Mucosa of gallbladder (tissue), 1 donor: ENCODE measurements at regions not wholly inside any gene's neighbourhood (a gene's known extent, or its start where the extent isn't known, plus 50 kb on each side); places are given as distances from the start of the nearest gene placed in this dataset.
"Not testable (repeated sequence)": the region's sequence is repeated elsewhere in the genome, so short reads cannot be mapped to it uniquely, and the experiment has no call there.

ENCODE experiments used
- DNase-seq: peaks from one replicate; pipeline ENCODE4 v3.0.0-alpha.2; 2020; ENCODE audit warnings: low spot score
- donor health status: DM: no; HTN: no; CAD: no.

GRCh38 chr4:27720010-27720766, 859.5 kb downstream of the STIM2 start:
- DNase-seq, result no peak

DNA sequence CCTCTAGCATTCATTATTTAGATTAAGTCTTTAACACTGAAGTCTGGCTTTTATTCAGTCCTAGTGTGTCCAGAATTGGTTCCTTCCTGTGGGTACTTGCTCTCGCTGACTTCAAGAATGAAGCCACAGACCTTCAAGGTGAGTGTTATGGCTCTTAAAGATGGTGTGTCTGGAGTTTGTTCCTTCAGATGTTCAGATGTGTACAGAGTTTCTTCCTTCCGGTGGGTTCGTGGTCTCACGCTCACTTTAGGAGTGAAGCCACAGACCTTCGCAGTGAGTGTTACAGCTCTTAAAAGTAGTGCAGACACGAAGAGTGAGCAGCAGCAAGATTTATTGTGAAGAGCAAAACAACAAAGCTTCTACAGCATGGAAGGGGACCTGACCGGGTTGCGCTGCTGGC, 860.6 kb downstream of the STIM2 start:
- DNase-seq, result no peak

- no peak for DNase-seq
Observed at GRCh38 chr4:27728892-27729291, 868.3 kb downstream of the STIM2 start.

DNA sequence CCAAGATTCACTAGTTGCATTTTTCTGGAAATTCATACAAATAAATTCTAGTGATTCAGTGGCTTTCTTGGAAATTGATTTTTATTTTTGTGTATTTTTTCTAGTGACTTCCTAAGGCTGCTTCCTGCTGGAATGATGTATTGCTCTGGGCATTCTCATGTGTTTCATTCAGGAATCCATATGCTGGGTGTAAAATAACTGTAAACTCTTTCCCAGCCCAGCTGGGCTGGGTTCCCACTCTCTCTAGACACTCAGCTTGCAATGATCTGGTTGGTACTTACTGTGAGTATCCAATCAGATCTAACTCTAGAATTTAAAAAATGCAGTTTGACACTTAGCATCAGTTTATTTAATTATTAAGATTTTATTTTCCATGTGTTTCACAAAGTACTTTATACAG, 882.2 kb downstream of the STIM2 start:
- no peak for DNase-seq

DNA sequence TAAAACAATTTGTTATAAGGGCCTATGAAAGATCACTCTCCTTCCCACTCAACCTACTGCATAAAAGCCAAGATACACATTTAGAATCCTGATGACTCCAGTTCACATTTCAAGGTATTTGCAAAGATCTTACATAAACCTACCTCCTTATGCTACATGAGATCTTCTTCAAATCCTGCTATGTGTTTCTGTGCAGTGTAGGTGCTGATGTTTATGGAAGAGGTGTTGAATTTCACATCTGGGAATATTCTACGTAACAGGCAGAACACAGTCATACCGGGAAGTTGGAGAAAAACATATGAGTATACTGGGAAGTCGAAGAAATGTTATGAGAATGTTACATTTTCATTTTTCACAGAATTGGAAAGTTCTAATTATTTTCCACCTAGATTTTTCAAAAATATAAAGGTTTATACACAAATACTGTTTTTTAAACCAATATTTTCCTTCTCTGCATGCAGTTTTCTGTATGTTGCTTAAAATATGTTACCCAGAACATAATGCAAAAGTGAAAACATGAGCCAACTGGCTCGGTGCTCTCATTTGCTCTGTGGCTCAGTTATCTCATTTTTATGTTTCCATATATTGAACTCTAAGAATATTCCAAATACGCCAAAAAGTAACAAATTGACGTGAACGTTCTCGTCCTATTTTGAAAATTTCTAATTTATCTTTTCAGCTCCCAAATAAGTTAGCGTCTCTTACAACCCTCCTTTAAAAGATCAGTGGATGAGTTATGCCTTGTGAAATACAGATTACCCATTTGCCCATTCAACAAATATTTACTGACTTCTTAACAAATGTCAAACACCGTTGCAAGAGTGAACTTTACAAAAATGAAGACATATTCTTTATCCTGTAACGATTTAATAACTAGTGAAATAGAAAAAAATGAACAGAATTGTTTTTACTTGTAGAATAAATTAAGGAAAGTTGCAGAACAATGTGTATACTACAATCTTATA, 899.3 kb downstream of the STIM2 start:
- DNase-seq, result no peak

GRCh38 chr4:27763830-27764525, 903.3 kb downstream of the STIM2 start:
- DNase-seq, result no peak

GRCh38 chr4:27764526-27764837, 903.8 kb downstream of the STIM2 start:
- no peak for DNase-seq

DNA sequence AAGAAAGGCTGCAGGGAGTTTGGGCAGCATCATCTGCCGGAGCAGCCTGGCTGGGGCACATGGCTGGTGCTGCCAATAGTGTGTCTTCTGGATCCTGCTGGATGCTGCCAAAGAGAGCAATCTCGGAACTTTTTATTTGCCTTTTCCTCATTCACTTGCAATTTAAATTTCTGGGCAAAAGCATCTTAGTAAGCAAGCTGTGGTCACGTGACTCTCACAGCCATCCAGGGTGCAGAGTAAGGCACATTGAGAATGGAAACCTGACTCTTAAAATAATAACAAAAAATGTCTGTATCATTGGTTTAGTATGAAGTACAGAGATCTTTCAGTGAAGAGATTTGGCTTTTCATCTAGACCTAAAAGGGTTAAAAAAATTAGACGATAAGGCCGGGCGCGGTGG, 910.3 kb downstream of the STIM2 start:
- no peak for DNase-seq

DNA sequence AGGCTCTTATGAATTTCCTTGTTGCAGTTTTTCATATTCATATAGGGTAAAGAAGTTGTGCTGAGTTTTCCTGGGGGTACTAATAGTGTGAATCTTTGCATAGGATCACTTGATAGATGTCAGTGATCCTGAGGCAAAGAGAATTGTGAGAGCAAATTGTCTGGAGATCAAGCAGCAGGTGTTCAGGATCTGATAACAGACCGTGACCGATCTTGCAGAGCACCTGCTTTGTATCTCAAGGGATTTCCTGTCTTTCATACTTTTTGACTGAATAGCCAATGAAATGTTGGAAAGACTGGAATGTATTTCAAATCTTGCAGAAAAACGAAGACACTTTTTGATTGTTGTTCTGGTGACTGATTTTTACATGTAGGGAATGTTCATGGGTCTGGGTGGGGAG, 914.5 kb downstream of the STIM2 start:
- DNase-seq, result no peak

- DNase-seq, result no peak
Observed at GRCh38 chr4:27779827-27780226, 919.2 kb downstream of the STIM2 start.

GRCh38 chr4:27787195-27787594, 926.6 kb downstream of the STIM2 start:
- DNase-seq, result no peak

DNA sequence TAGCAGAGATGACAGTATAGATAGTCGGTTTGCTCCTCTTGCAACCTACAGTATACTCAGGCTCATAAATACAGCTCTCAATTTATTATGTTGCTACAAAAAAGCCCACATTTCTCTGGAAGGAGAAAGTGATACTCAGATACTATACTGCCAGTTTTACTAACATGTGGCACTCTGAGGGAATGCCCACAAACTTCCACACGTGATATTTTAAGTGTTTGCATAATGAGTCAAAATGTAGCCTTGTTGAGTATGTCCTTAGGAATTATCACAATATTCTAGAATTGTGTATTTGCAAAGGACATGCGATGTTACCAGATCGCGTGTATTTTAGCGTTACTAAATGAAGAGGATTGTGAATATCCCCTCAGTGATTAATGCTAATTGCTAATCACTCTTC, 929.1 kb downstream of the STIM2 start:
- no peak for DNase-seq

GRCh38 chr4:27790911-27791310, 930.3 kb downstream of the STIM2 start:
- no peak for DNase-seq

DNA sequence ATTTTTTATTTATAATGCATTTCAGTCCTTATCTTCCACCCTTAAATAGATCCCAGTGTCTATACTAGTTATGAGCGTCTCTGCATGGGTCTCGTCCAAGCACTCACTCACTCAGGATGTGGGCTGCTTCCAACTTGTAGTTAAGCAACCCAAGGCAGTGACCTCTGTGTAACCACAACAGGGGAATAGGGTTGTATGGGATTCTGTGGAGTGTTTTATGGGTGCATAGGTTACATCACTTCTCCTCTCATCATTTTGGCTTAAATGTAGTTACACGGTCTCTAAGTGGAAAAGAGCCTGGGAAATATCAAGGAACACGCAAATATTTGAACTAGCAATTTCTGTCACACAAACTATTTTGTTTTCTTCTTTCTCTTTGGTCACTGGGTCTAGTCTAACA, 931.0 kb downstream of the STIM2 start:
- no peak for DNase-seq

GRCh38 chr4:27807207-27807606, 946.6 kb downstream of the STIM2 start:
- no peak for DNase-seq

DNA sequence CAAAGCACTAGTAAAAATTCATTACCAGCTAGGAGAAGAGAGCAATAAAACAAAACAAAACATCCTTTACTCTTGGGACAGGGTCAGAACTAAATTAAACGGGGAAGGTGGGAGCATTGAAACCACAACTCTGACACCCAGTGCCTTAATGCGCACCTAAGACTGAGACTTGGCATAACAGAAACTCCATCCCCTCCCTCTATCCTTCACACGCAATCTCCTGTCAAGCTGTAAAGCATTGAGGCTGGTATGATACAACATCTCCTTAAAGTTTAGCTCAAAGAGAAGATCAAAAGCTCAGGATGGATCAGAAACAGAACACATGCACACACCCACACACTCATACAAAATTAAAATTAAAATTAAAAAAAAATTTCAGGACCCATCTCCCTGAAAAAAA, 951.3 kb downstream of the STIM2 start:
- no peak for DNase-seq

DNA sequence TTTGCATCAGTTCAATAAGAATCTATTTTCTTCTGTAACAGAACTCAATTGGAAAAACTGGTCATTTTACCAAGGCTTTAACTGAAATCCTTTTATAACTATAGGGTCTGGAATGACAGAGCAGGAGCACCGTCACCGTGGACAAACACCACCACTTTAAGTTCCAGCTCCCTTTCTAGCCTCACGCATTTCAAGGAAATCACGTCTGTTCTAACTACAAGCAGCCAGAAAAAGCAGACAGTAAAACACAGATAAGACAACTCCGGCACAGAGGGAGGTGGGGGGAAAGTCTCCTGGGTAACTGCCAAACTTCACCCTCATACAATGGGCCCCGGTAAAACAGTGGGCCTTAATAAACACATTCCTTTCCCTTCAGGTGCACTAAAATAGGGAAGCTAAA, 952.6 kb downstream of the STIM2 start:
- not testable (repeated sequence) for DNase-seq

DNA sequence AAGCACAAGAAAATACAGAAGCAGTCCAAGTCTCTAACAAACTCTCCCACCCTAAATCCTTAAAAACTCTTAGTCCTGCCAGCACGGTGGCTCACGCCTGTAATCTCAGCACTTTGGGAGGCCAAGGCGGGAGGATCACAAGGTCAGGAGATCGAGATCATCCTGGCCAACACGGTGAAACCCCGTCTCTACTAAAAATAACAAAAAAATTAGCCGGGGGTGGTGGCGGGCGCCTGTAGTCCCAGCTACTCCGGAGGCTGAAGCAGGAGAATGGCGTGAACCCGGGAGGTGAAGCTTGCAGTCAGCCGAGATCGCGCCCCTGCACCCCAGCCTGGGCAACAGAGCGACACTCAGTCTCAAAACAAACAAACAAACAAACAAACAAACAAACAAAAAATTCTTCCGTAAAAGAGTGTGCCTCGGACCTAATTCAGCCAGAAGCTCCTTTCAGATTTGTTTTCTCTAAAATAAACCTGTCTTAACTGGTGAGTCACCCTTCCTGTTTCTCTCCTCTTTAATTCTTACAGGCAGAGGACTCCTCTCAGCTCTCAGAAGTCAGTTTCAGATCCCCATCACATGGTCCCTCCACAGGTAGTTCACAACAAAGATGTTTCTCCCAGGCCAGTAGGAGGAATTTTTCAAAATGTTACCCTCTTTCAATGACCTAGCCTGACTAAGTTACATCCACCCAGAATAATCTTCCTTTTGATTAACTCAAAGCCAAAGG, 953.2 kb downstream of the STIM2 start:
- DNase-seq, result not testable (repeated sequence)

DNA sequence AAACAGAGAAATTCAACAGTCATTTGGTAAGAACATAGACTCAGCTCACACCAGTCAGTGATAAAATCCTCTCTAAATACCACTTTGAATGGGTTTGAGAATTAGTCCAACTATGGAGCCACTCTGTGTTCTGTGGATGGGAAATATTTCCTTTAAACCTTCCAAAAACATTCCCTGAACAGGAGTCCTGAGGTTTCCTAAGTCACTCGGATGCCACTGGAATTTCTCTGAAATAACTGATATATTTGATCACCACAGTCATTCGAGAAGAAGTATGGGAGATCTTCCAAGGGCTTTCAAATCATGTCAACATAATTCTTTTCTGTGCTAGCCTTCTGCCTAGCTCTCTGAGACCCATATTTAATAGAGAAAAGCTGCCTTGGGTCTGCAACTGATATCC, 958.6 kb downstream of the STIM2 start:
- no peak for DNase-seq

- no peak for DNase-seq
Observed at GRCh38 chr4:27828843-27829242, 968.2 kb downstream of the STIM2 start.

GRCh38 chr4:27830251-27830650, 969.6 kb downstream of the STIM2 start:
- DNase-seq, result no peak

DNA sequence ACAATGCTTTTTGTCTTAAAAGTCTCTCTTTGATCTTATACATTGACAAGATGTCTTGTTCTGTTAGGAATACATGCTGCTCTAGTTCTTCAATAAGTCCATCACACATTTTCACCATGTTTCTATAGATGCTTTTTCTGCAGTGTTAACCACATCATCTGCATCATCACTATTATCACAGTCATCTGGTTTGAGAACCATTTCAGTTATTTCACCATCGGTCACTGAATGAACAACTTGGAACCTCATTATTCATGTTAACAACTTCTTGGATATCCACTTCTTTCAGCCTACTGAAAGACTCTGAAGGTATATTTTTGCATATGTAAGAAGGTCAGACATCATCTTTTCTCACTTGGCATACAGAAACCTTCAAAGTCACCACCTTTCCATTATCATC, 975.2 kb downstream of the STIM2 start:
- no peak for DNase-seq
